GM20000 (cell line): ENCODE measurements at regions not wholly inside any gene's neighbourhood (a gene's known extent, or its start where the extent isn't known, plus 50 kb on each side); places are given as distances from the start of the nearest gene placed in this dataset.

Source experiments
- DNase-seq: peaks from one replicate; pipeline ENCODE4 v3.0.0; 2012; ENCODE audit warnings: low spot score
- TF ChIP-seq, protein P1 (sequence below): IDR thresholded peaks from 2 replicates; pipeline ENCODE4 v1.5.1; 2012; ENCODE audit warnings: mild to moderate bottlenecking, control low read depth; ENCODE audit errors: extremely low read depth, missing control alignments

DNA sequence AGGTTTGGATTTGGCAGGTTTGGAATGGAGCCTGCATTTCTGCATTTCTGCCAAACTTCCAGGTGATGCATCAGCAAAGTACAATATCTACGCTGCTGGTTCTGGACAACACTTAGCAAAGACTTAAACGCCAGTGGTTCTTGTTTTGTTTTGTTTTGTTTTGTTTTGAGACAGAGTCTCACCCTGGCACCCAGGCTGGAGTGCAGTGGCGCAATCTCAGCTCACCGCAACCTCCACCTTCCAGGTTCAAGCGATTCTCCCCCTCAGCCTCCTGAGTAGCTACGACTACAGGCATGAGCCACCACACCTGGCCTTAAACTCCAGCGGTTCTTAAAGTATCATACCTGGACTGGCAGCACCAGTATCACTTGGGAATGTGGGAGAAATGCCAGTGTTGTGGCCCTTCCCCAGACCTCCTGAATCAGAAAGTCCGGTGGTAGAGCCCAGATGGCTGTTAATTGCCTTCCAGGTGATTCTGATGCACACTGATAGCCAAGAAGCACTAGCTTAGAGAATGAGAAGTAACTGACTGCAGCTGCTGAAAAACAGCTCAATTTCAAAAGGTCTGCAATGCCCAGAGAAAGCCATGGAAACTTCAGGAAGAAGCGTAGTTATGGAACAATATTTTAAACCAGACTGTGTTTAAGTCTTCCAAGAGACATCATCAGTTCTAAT is 114.8 kb upstream of the FOXN3 start:
- no peak for DNase-seq
- TF ChIP-seq, protein P1, sequence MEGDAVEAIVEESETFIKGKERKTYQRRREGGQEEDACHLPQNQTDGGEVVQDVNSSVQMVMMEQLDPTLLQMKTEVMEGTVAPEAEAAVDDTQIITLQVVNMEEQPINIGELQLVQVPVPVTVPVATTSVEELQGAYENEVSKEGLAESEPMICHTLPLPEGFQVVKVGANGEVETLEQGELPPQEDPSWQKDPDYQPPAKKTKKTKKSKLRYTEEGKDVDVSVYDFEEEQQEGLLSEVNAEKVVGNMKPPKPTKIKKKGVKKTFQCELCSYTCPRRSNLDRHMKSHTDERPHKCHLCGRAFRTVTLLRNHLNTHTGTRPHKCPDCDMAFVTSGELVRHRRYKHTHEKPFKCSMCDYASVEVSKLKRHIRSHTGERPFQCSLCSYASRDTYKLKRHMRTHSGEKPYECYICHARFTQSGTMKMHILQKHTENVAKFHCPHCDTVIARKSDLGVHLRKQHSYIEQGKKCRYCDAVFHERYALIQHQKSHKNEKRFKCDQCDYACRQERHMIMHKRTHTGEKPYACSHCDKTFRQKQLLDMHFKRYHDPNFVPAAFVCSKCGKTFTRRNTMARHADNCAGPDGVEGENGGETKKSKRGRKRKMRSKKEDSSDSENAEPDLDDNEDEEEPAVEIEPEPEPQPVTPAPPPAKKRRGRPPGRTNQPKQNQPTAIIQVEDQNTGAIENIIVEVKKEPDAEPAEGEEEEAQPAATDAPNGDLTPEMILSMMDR = no peak

DNA sequence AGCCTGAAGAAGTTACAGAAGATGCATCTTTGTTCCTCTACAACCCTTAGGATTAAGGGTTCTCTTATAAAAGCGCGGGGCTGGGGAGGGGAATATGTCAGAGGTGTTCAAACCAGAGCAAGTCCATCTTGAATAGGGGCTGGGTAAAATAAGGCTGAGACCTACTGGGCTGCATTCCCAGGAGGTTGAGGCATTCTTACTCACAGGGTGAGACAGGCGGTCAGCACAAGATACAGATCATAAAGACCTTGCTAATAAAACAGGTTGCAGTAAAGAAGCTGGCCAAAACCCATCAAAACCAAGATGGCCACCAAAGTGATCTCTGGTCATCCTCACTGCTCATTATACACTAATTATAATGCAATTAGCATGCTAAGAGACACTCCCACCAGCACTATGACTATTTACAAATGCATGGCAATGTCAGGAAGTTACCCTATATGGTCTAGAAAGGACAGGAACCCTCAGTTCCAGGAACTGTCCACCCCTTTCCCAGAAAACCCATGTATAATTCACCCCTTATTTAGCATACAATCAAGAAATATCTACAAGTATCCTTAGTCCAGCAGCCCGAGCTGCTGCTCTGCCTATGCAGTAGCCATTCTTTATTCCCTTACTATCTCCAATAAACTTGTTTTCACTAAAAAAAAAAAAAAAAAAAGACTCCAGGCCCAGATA is 108.1 kb upstream of the FOXN3 start:
- TF ChIP-seq, protein P1 = no peak
- DNase-seq = no peak

DNA sequence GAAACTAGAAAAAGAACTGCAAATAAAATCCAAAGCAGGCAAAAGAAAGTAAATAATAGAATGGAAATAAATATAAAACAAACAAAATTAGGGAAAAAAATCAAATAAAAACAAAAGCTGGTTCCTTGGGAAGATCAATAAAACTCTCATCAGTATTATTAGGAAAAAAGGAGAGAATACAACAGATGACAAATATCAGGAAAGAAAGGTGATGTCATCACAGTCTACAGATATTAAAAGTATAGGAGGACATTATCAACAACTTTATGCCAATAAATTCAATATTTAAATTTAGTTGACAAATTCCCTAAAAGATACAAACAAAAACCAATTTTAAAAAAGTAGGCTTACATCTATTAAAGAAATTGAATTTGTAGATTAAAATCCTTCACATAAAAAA is 107.4 kb upstream of the FOXN3 start:
- TF ChIP-seq, protein P1 = no peak
- no peak for DNase-seq

DNA sequence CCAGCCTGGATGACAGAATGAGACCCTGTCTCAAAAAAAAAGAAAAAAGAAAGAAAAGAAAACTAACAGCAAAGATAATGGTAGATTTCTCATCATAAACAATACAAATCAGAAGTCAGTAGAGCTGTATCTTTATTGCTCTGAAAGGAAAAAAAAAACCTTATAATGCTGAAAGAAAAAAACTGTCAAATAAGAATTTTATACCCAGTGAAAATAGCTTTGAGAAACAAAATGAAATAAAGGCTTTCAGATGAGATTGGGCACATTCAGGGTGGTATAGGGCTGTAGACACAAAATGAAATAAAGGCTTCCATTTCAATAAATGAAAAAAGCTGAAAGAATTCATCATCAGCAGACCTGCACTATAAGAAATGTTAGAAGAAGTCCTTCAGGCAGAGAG is 105.0 kb upstream of the FOXN3 start:
- no peak for DNase-seq
- TF ChIP-seq, protein P1 = no peak

DNA sequence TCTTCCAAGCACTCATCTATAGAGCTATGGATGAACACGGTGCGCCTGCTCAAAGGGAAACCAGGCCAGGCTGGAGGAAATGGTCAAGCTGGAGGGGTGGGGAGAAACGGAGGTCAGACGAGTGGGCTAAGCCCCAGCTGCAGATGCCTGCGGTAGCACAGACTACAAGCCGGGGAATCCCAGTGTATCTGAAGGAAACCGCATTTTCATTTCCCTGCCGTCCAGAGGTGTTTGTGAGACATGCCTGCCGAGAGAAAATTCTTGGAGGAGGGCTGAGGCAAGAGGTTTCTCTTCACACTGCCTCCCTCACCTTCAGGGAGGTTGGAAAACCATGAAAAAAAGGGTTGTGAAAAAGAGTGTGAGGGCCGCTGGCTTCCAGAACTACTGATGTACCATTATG is 102.0 kb upstream of the FOXN3 start:
- no peak for DNase-seq
- TF ChIP-seq, protein P1 = no peak

DNA sequence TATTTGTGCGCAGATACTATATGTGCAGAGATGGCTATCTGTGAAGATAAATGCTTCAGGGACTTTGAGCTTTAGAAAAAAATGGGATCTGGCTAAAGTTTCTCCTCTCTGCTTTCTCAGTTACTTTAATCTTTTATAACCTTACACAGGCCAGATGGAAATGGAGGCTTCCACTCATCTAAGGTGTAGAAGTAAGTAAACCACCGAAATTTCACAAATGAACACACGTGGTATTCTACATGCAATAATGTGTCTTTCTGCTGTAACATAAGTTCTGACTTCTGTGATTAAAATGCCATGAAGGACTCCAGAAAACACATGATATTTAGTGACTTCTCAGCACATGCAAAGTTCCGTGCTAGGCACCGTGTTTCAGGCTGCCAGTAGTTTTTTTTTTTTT is 99.1 kb upstream of the FOXN3 start:
- DNase-seq = no peak
- TF ChIP-seq, protein P1 = no peak

DNA sequence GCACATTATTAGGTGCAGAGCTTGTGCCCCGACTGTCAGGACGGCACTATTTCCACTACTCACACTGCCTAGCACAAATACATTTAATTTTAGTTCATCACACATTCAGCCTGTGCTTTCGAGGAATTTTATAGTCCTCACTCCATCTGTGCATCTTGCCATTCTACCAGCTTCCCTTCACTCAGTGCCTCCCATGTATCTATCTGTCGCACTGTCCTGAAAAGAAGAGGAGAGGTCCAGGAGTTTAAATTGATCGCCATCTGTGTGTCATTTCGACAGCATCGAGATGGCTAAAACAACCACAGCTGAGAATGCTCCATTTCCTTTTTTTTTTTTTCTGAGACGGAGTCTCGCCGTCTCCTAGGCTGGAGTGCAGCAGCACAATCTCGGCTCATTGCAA is 97.6 kb upstream of the FOXN3 start:
- no peak for DNase-seq

More for the DNA sequence above, 97.6 kb upstream of the FOXN3 start:
- TF ChIP-seq, protein P1 = no peak
